Peyer's patch (tissue), 4 donors: ENCODE measurements at regions not wholly inside any gene's neighbourhood (a gene's known extent, or its start where the extent isn't known, plus 50 kb on each side); places are given as distances from the start of the nearest gene placed in this dataset.

ENCODE experiments used
- CTCF ChIP-seq, 6 experiments: fragments of 450-650 bp in 4 of 6; fragments of 200-600 bp in 2 of 6; sonication (generic) in 1 of 6; IDR thresholded peaks; one replicate each; pipeline ENCODE4 v1.5.1; 2017 to 2019; ENCODE audit warnings: antibody characterized with exemption in 6 of 6, mild to moderate bottlenecking in 3 of 6, moderate library complexity in 1 of 6
- POLR2A ChIP-seq, 2 donors: fragments of 450-650 bp; IDR thresholded peaks; one replicate each; pipeline ENCODE4 v1.5.1; 2017; ENCODE audit warnings: antibody characterized with exemption in 2 of 2, mild to moderate bottlenecking in 2 of 2, moderate library complexity in 2 of 2

- no peak for TF ChIP-seq CTCF (IDR thresholded peaks at IDR 0.05)
- TF ChIP-seq POLR2A (IDR thresholded peaks at IDR 0.05), result no peak
These were observed 675.3 kb downstream of the SLC4A3 start for GRCh38 chr2:220302756-220303155.
